Testis (tissue), 2 donors: ENCODE measurements at regions not wholly inside any gene's neighbourhood (a gene's known extent, or its start where the extent isn't known, plus 50 kb on each side); places are given as distances from the start of the nearest gene placed in this dataset.

Experiments
- DNase-seq: peaks from one replicate; pipeline ENCODE4 v3.0.0-alpha.2; 2019
- H3K27ac ChIP-seq, 2 donors: fragments of 200-600 bp; sonication (generic); one replicate each; pipeline ENCODE4 v1.5.1; 2019
- H3K27me3 ChIP-seq: fragments of 200-600 bp; sonication (generic); one replicate; pipeline ENCODE4 v1.5.1; 2019
- H3K36me3 ChIP-seq: fragments of 200-600 bp; sonication (generic); one replicate; pipeline ENCODE4 v1.5.1; 2017; ENCODE audit warnings: low read depth; ENCODE audit errors: missing control alignments
- H3K4me1 ChIP-seq: fragments of 200-600 bp; sonication (generic); one replicate; pipeline ENCODE4 v1.5.1; 2019
- H3K4me3 ChIP-seq, 2 donors: fragments of 200-600 bp; sonication (generic); one replicate each; pipeline ENCODE4 v1.5.1; 2017 to 2019
- H3K9me3 ChIP-seq: fragments of 200-600 bp; sonication (generic); one replicate; pipeline ENCODE4 v1.5.1; 2017
- CTCF ChIP-seq, 3 experiments: fragments of 450-650 bp in 2 of 3; fragments of 200-600 bp in 1 of 3; sonication (generic) in 1 of 3; IDR thresholded peaks; one replicate each; pipeline ENCODE4 v1.5.1; 2016 to 2019; ENCODE audit warnings: antibody characterized with exemption in 3 of 3, mild to moderate bottlenecking in 2 of 3, moderate library complexity in 1 of 3
- POLR2A ChIP-seq: fragments of 450-650 bp; IDR thresholded peaks from one replicate; pipeline ENCODE4 v1.6.1; 2017; ENCODE audit warnings: antibody characterized with exemption, mild to moderate bottlenecking, moderate library complexity
- WGBS, 2 donors: methylation state at CpG; one replicate each; pipeline ENCODE4 v1.1.5; 2018; 5-methylcytosine and 5-hydroxymethylcytosine counted together
- intact Hi-C: fragments of 100-400 bp; cut with DNase I; formaldehyde crosslinking; loops from one replicate; pipeline ENCODE4 v1.15.1; 2023; ENCODE audit warnings: low total_unique reads

GRCh38 chr2:2823061-2823753 is 492.1 kb upstream of the MYT1L start:
- intact Hi-C loops, result no loop called here
- Histone ChIP-seq H3K9me3 (no peaks in the 10 kb centered on the region), H3K27me3 (no peaks in the 10 kb centered on the region), H3K27ac (no peak overlapping the region), H3K4me3 (no peak overlapping the region), H3K36me3 (no peaks in the 10 kb centered on the region), H3K4me1 (no peaks in the 10 kb centered on the region)
- no peak for TF ChIP-seq POLR2A
- TF ChIP-seq CTCF (IDR thresholded peaks at IDR 0.05), result no peak
- no peak for DNase-seq
- WGBS, 2 donors, result 63 to 66% methylated on average over 3 of the region's 3 CpGs

- no peak overlapping the region for H3K4me3 ChIP-seq
- H3K36me3 ChIP-seq, result no peaks in the 10 kb centered on the region
- intact Hi-C loops, result no loop called here
- no peak for DNase-seq
- no peaks in the 10 kb centered on the region for H3K9me3 ChIP-seq
- no peak overlapping the region for H3K27ac ChIP-seq
- no peaks in the 10 kb centered on the region for H3K27me3 ChIP-seq
- WGBS, 2 donors, result 92 to 95% methylated on average over 1 of the region's 1 CpG
- TF ChIP-seq POLR2A (no peak), CTCF (IDR thresholded peaks at IDR 0.05) (no peak)
- H3K4me1 ChIP-seq, result no peaks in the 10 kb centered on the region
These were observed 491.1 kb upstream of the MYT1L start for GRCh38 chr2:2822143-2822542.

- DNase-seq, result no peak
- Histone ChIP-seq H3K4me1 (no peaks in the 10 kb centered on the region), H3K36me3 (no peaks in the 10 kb centered on the region), H3K4me3 (no peak overlapping the region), H3K27me3 (no peaks in the 10 kb centered on the region), H3K9me3 (no peaks in the 10 kb centered on the region), H3K27ac (no peak overlapping the region)
- TF ChIP-seq CTCF (IDR thresholded peaks at IDR 0.05) (no peak), POLR2A (no peak)
- 77 to 89% methylated on average over 2 of the region's 2 CpGs for WGBS, 2 donors
- intact Hi-C loops, result no loop called here
These were observed 481.6 kb upstream of the MYT1L start for GRCh38 chr2:2812648-2813047.

GRCh38 chr2:2812117-2812516 is 481.0 kb upstream of the MYT1L start:
- Histone ChIP-seq H3K4me3 (no peak overlapping the region), H3K27ac (no peak overlapping the region), H3K9me3 (no peaks in the 10 kb centered on the region), H3K4me1 (no peaks in the 10 kb centered on the region), H3K36me3 (no peaks in the 10 kb centered on the region), H3K27me3 (no peaks in the 10 kb centered on the region)
- no peak for TF ChIP-seq POLR2A
- no peak for TF ChIP-seq CTCF (IDR thresholded peaks at IDR 0.05)
- whole genome bisulfite sequencing, 2 donors, result 65 to 85% methylated on average over 2 to 3 of the region's 3 CpGs
- intact Hi-C loops, result no loop called here
- DNase-seq, result no peak

- TF ChIP-seq CTCF (IDR thresholded peaks at IDR 0.05) (no peak), POLR2A (no peak)
- H3K27me3 ChIP-seq, result no peaks in the 10 kb centered on the region
- WGBS, 2 donors, result 76% methylated on average over 6 of the region's 6 CpGs
- H3K36me3 ChIP-seq, result no peaks in the 10 kb centered on the region
- H3K4me3 ChIP-seq, result no peak overlapping the region
- intact Hi-C loops, result no loop called here
- no peak for DNase-seq
- no peaks in the 10 kb centered on the region for H3K4me1 ChIP-seq
- no peaks in the 10 kb centered on the region for H3K9me3 ChIP-seq
- no peak overlapping the region for H3K27ac ChIP-seq
These were observed 479.4 kb upstream of the MYT1L start for GRCh38 chr2:2810504-2810903.
